Activated T-helper 1 cell treated with anti-CD3 and anti-CD28 coated beads, Interleukin-2, amount 50 U/mL, for 16 hours (primary cell): ENCODE measurements at regions not wholly inside any gene's neighbourhood (a gene's known extent, or its start where the extent isn't known, plus 50 kb on each side); places are given as distances from the start of the nearest gene placed in this dataset.
"Not testable (repeated sequence)": the region's sequence is repeated elsewhere in the genome, so short reads cannot be mapped to it uniquely, and the experiment has no call there.

ENCODE experiments used
- DNase-seq, 2 donors: peaks; one replicate each; pipeline ENCODE4 v3.0.0-alpha.2; 2020; ENCODE audit warnings: low read depth in 1 of 2, low spot score in 1 of 2

GRCh38 chrX:40998123-40998522 lies 87.1 kb upstream of the USP9X start:
- DNase-seq: no peak

- no peak for DNase-seq
Measured at GRCh38 chrX:41001327-41001726, 83.9 kb upstream of the USP9X start.

- DNase-seq: no peak
Measured at GRCh38 chrX:41002026-41002425, 83.2 kb upstream of the USP9X start.

- no peak for DNase-seq
Measured at GRCh38 chrX:41003506-41004270, 81.6 kb upstream of the USP9X start.

- DNase-seq: no peak
Measured at GRCh38 chrX:41005445-41005992, 79.7 kb upstream of the USP9X start.

GRCh38 chrX:41009850-41010846 lies 75.1 kb upstream of the USP9X start:
- peak; percentile 4 to 9 for DNase-seq

- no peak for DNase-seq
Measured at GRCh38 chrX:41014776-41015360, 70.4 kb upstream of the USP9X start.

- not testable (repeated sequence) for DNase-seq
Measured at GRCh38 chrX:41017785-41018184, 67.5 kb upstream of the USP9X start.

- DNase-seq: not testable (repeated sequence)
Measured at GRCh38 chrX:41018391-41019040, 66.7 kb upstream of the USP9X start.

- no peak for DNase-seq
Measured at GRCh38 chrX:41019041-41019392, 66.2 kb upstream of the USP9X start.

- DNase-seq: no peak
Measured at GRCh38 chrX:41022566-41022965, 62.7 kb upstream of the USP9X start.

GRCh38 chrX:41023098-41023497 lies 62.1 kb upstream of the USP9X start:
- no peak for DNase-seq

- not testable (repeated sequence) for DNase-seq
Measured at GRCh38 chrX:41024335-41024734, 60.9 kb upstream of the USP9X start.

GRCh38 chrX:41024755-41025154 lies 60.5 kb upstream of the USP9X start:
- DNase-seq: no peak

- DNase-seq: no peak
Measured at GRCh38 chrX:41025926-41026701, 59.1 kb upstream of the USP9X start.

GRCh38 chrX:41026702-41027078 lies 58.6 kb upstream of the USP9X start:
- no peak for DNase-seq

- no peak for DNase-seq
Measured at GRCh38 chrX:41029332-41029731, 55.9 kb upstream of the USP9X start.

- DNase-seq: no peak
Measured at GRCh38 chrX:41031256-41031967, 53.8 kb upstream of the USP9X start.

GRCh38 chrX:41033299-41033698 lies 51.9 kb upstream of the USP9X start:
- DNase-seq: no peak

GRCh38 chrX:41034902-41035301 lies 50.3 kb upstream of the USP9X start:
- not testable (repeated sequence) for DNase-seq
